PC-3 (cell line): ENCODE measurements at regions not wholly inside any gene's neighbourhood (a gene's known extent, or its start where the extent isn't known, plus 50 kb on each side); places are given as distances from the start of the nearest gene placed in this dataset.

Experiments
- EZH2 ChIP-seq: fragments of 300-600 bp; sonication (generic); IDR thresholded peaks from one replicate; pipeline ENCODE4 v1.6.1; 2017; ENCODE audit warnings: antibody characterized with exemption, mild to moderate bottlenecking, low read length; ENCODE audit not compliant: unreplicated experiment
- EZH2phosphoT487 ChIP-seq: fragments of 300-600 bp; sonication (generic); IDR thresholded peaks from 2 replicates; pipeline ENCODE4 v1.6.1; 2018; ENCODE audit warnings: mild to moderate bottlenecking, antibody characterized with exemption, low read length, borderline replicate concordance
- TF ChIP-seq, protein P1 (sequence below): fragments of 300-600 bp; sonication (generic); conservative IDR thresholded peaks from 2 replicates; pipeline ENCODE4 v1.5.1; 2017; ENCODE audit warnings: antibody characterized with exemption, low read depth, mild to moderate bottlenecking, low read length

- TF ChIP-seq, protein P1, sequence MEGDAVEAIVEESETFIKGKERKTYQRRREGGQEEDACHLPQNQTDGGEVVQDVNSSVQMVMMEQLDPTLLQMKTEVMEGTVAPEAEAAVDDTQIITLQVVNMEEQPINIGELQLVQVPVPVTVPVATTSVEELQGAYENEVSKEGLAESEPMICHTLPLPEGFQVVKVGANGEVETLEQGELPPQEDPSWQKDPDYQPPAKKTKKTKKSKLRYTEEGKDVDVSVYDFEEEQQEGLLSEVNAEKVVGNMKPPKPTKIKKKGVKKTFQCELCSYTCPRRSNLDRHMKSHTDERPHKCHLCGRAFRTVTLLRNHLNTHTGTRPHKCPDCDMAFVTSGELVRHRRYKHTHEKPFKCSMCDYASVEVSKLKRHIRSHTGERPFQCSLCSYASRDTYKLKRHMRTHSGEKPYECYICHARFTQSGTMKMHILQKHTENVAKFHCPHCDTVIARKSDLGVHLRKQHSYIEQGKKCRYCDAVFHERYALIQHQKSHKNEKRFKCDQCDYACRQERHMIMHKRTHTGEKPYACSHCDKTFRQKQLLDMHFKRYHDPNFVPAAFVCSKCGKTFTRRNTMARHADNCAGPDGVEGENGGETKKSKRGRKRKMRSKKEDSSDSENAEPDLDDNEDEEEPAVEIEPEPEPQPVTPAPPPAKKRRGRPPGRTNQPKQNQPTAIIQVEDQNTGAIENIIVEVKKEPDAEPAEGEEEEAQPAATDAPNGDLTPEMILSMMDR = no peak
- no peak for TF ChIP-seq EZH2phosphoT487
- no peak for TF ChIP-seq EZH2
Measured at GRCh38 chr13:40208517-40208916, 457.9 kb downstream of the FOXO1 start.
